ENCODE measurements at regions not wholly inside any gene's neighbourhood (a gene's known extent, or its start where the extent isn't known, plus 50 kb on each side); places are given as distances from the start of the nearest gene placed in this dataset.

DNA sequence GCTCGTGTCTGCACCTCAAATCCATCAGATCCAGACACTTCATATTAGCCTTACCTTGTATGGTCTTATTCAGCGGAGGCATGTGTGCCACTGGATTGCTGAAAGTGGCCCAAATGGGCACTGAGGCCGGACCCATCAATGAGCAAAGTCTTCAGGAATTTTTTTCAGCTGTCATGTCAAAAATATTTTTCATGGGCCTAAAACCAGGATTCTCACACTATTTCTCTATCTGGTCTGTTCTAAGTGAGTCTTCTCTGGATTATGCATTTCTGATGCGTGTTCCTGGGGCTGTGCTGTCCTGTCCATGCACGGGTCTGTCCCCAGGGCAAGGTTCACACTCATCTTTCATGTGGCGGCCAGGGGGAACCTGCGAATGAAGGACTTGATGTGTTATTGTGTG, 94.6 kb downstream of the KCNA5 start:
- H3K4me3 Mint-ChIP-seq: no peak overlapping the region
- H3K4me1 Mint-ChIP-seq: no peaks in the 10 kb centered on the region
- ATAC-seq (ENCODE audit: low read depth) (no peak), DNase-seq (ENCODE audit: low spot score in 2 of 2) (no peak)
- no peak overlapping the region for H3K27ac Mint-ChIP-seq
- peaks cover 2% of the 10 kb centered on the region for H3K36me3 Mint-ChIP-seq
- H3K9me3 Mint-ChIP-seq: peaks cover under 1% of the 10 kb centered on the region
- peaks cover 22% of the 10 kb centered on the region for H3K27me3 Mint-ChIP-seq

- Mint-ChIP-seq H3K9me3 (peaks cover 1% of the 10 kb centered on the region), H3K27me3 (peaks cover 19% of the 10 kb centered on the region), H3K4me3 (no peak overlapping the region), H3K4me1 (no peaks in the 10 kb centered on the region), H3K36me3 (peaks cover 2% of the 10 kb centered on the region), H3K27ac (no peak overlapping the region)
- ATAC-seq (ENCODE audit: low read depth): no peak
- DNase-seq (ENCODE audit: low spot score in 2 of 2): no peak
These were observed 95.2 kb downstream of the KCNA5 start for GRCh38 chr12:5138845-5139244.

- ATAC-seq (ENCODE audit: low read depth) (no peak), DNase-seq (ENCODE audit: low spot score in 2 of 2) (no peak)
- H3K27me3 Mint-ChIP-seq: peaks cover 13% of the 10 kb centered on the region
- no peaks in the 10 kb centered on the region for H3K4me1 Mint-ChIP-seq
- H3K4me3 Mint-ChIP-seq: no peak overlapping the region
- peaks cover 1% of the 10 kb centered on the region for H3K9me3 Mint-ChIP-seq
- H3K36me3 Mint-ChIP-seq: peaks cover 2% of the 10 kb centered on the region
- H3K27ac Mint-ChIP-seq: no peak overlapping the region
These were observed 96.1 kb downstream of the KCNA5 start for GRCh38 chr12:5139751-5140150.

GRCh38 chr12:5140190-5140589, 96.5 kb downstream of the KCNA5 start:
- Mint-ChIP-seq H3K36me3 (peaks cover 2% of the 10 kb centered on the region), H3K4me1 (no peaks in the 10 kb centered on the region), H3K4me3 (no peak overlapping the region), H3K27me3 (peaks cover 11% of the 10 kb centered on the region), H3K9me3 (peaks cover 1% of the 10 kb centered on the region), H3K27ac (no peak overlapping the region)
- DNase-seq (ENCODE audit: low spot score in 2 of 2) (no peak), ATAC-seq (ENCODE audit: low read depth) (no peak)

DNA sequence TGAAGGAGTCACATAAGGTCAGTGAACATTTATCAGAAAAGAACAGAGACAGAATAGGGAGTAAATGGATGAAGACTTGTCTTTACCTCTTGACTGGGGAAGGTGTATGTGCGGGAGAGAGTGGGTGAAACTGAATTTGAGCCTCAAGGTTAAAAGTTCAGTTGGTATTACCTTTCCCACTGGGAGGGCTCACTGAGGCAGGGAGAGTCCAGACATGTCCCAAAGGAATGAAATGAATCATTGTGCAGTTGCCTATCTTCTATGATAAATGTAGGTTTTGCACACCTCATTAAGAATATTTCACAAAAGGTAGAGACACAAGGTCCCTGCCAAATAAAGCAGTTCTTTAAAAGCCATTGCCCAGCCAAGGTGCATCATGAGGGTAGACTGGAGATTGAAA, 105.2 kb downstream of the KCNA5 start:
- H3K4me3 Mint-ChIP-seq: no peak overlapping the region
- no peaks in the 10 kb centered on the region for H3K9me3 Mint-ChIP-seq
- no peaks in the 10 kb centered on the region for H3K36me3 Mint-ChIP-seq
- no peak for DNase-seq (ENCODE audit: low spot score in 2 of 2)
- ATAC-seq (ENCODE audit: low read depth): no peak
- no peak overlapping the region for H3K27ac Mint-ChIP-seq
- H3K27me3 Mint-ChIP-seq: peaks cover 22% of the 10 kb centered on the region
- no peaks in the 10 kb centered on the region for H3K4me1 Mint-ChIP-seq

DNA sequence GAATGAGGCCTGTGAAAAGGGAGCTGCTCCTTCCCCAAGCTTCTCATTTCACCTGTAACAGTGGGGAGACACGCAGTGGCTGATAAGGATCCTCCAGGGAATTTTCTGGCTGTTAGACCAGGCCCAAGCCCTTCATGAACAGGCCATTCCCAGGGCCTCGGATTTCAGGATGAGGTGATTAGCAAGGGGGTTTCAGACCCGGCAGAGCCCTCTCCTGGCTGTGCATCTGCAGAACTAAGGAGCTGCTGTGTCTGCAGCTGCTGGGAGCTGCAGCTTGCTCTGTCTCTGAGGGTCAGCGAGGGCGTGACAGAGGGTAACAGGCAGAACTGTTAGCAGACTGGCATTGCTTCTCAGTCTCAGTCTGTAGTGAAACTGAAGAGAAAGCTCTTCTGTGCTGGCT, 110.4 kb downstream of the KCNA5 start:
- no peaks in the 10 kb centered on the region for H3K9me3 Mint-ChIP-seq
- no peaks in the 10 kb centered on the region for H3K4me1 Mint-ChIP-seq
- no peak for ATAC-seq (ENCODE audit: low read depth)
- H3K27me3 Mint-ChIP-seq: peaks cover 17% of the 10 kb centered on the region
- no peaks in the 10 kb centered on the region for H3K36me3 Mint-ChIP-seq
- H3K4me3 Mint-ChIP-seq: no peak overlapping the region
- DNase-seq (ENCODE audit: low spot score in 2 of 2): no peak
- no peak overlapping the region for H3K27ac Mint-ChIP-seq

- DNase-seq (ENCODE audit: low spot score in 2 of 2) (no peak), ATAC-seq (ENCODE audit: low read depth) (no peak)
- no peaks in the 10 kb centered on the region for H3K4me1 Mint-ChIP-seq
- H3K27ac Mint-ChIP-seq: no peak overlapping the region
- H3K9me3 Mint-ChIP-seq: no peaks in the 10 kb centered on the region
- H3K27me3 Mint-ChIP-seq: peaks cover 11% of the 10 kb centered on the region
- H3K36me3 Mint-ChIP-seq: no peaks in the 10 kb centered on the region
- H3K4me3 Mint-ChIP-seq: no peak overlapping the region
These were observed 112.2 kb downstream of the KCNA5 start for GRCh38 chr12:5155866-5156265.

DNA sequence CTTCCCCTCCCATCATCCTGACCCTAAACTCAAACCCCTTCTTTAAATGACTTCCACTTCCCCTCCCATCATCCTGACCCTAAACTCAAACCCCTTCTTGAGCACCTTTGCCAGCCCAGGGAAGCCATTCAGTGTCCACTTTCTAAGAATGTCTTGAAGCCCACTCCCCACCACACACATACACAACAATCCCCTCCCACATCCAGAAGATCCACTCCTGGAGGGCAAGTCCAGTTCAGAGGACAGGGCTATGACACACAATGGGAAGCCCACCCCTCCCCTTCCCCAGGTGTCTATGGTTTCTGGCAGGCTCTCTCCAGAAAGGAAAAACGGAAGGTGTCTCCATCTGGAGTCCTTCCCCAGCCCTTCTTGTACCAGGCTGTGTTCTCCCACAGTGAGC, 117.1 kb downstream of the KCNA5 start:
- ATAC-seq (ENCODE audit: low read depth) (no peak), DNase-seq (ENCODE audit: low spot score in 2 of 2) (no peak)
- Mint-ChIP-seq H3K9me3 (no peaks in the 10 kb centered on the region), H3K4me1 (no peaks in the 10 kb centered on the region), H3K27ac (no peak overlapping the region), H3K36me3 (no peaks in the 10 kb centered on the region), H3K4me3 (no peak overlapping the region), H3K27me3 (peaks cover 7% of the 10 kb centered on the region)

DNA sequence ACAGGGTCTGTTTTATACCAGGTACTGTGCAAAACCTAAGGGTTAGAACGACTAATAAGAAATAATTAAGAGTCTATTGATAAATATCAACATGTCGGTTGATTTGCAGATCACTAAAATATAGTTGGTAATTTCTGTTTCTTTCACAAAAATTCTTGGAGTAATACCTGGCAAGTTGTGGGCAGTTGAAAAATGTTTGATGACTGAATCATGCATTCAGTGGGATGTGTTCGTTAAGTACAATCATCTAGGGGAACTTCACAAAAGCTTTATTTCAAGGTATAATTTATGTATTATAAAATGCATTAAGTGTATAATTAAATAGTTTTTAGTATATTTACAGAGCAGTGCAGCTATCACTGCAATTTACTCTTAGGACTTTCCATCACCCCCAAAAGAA, 120.0 kb downstream of the KCNA5 start:
- DNase-seq (ENCODE audit: low spot score in 2 of 2) (no peak), ATAC-seq (ENCODE audit: low read depth) (no peak)
- H3K9me3 Mint-ChIP-seq: no peaks in the 10 kb centered on the region
- H3K4me1 Mint-ChIP-seq: no peaks in the 10 kb centered on the region
- H3K27ac Mint-ChIP-seq: no peak overlapping the region
- peaks cover 7% of the 10 kb centered on the region for H3K27me3 Mint-ChIP-seq
- H3K36me3 Mint-ChIP-seq: no peaks in the 10 kb centered on the region
- no peak overlapping the region for H3K4me3 Mint-ChIP-seq

DNA sequence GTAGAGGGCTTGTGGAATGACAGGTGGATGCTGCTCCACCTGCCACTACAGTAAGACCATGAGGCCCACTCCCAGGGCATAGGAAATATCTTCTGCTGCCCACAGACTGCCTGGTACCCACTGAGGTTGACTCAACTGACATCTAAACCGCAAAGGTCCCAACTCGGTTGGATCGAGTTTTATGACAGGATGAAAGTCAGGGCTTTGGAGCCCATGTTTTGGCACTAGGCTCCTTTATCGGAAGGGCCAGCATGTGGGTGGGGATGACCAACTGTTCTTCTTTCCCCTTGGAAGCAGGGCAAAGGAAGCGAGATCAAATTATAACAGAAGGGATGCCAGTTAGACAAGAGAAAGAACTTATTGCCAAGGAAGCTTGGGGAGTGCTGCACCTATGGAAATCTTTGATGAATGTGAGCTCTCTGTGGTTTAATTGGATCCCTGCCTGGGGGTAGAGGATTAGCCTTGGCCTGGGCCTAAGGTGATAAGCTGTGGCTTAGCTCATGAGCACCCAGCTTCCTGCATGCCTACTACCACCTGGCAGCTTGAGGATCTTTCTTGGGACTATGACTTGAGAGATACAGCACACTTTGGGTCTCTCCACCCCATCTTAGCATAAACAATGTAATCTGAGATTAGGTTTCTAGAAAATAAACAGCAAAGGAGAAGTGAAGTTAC, 121.8 kb downstream of the KCNA5 start:
- peaks cover 13% of the 10 kb centered on the region for H3K27me3 Mint-ChIP-seq
- no peak overlapping the region for H3K4me3 Mint-ChIP-seq
- no peaks in the 10 kb centered on the region for H3K36me3 Mint-ChIP-seq
- H3K9me3 Mint-ChIP-seq: no peaks in the 10 kb centered on the region
- no peaks in the 10 kb centered on the region for H3K4me1 Mint-ChIP-seq
- DNase-seq (ENCODE audit: low spot score in 2 of 2) (no peak), ATAC-seq (ENCODE audit: low read depth) (no peak)
- H3K27ac Mint-ChIP-seq: no peak overlapping the region

DNA sequence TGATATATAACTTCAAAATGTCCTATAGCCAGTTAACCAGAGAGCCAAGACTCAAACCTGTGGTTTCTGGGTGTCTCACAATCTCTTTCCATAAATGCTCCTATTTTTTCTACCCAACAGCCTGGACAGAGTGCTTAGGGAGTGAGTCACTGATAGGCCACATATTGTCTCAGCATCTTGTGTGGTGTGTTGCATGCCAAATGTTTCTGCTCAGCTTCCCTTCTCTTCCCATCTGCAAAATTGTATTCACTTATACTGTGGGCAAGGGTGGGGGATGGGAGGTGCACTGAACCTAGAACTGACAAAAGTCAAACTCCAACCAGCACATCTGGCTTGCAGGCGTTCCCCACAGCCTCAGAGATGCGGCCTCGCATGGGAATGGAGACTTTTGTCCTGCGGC, 123.3 kb downstream of the KCNA5 start:
- Mint-ChIP-seq H3K9me3 (no peaks in the 10 kb centered on the region), H3K4me3 (no peak overlapping the region), H3K36me3 (no peaks in the 10 kb centered on the region), H3K27me3 (peaks cover 11% of the 10 kb centered on the region), H3K27ac (no peak overlapping the region), H3K4me1 (no peaks in the 10 kb centered on the region)
- no peak for DNase-seq (ENCODE audit: low spot score in 2 of 2)
- no peak for ATAC-seq (ENCODE audit: low read depth)

GRCh38 chr12:5168148-5168547, 124.5 kb downstream of the KCNA5 start:
- Mint-ChIP-seq H3K27me3 (peaks cover 14% of the 10 kb centered on the region), H3K4me3 (no peak overlapping the region), H3K9me3 (no peaks in the 10 kb centered on the region), H3K4me1 (no peaks in the 10 kb centered on the region), H3K36me3 (no peaks in the 10 kb centered on the region), H3K27ac (no peak overlapping the region)
- DNase-seq (ENCODE audit: low spot score in 2 of 2) (no peak), ATAC-seq (ENCODE audit: low read depth) (no peak)

- ATAC-seq (ENCODE audit: low read depth) (no peak), DNase-seq (ENCODE audit: low spot score in 2 of 2) (no peak)
- Mint-ChIP-seq H3K4me1 (no peaks in the 10 kb centered on the region), H3K27me3 (peaks cover 14% of the 10 kb centered on the region), H3K4me3 (no peak overlapping the region), H3K9me3 (peaks cover under 1% of the 10 kb centered on the region), H3K36me3 (no peaks in the 10 kb centered on the region), H3K27ac (no peak overlapping the region)
These were observed 127.2 kb downstream of the KCNA5 start for GRCh38 chr12:5170844-5171243.

GRCh38 chr12:5171701-5172100, 128.0 kb downstream of the KCNA5 start:
- no peak for ATAC-seq (ENCODE audit: low read depth)
- H3K36me3 Mint-ChIP-seq: no peaks in the 10 kb centered on the region

DNA sequence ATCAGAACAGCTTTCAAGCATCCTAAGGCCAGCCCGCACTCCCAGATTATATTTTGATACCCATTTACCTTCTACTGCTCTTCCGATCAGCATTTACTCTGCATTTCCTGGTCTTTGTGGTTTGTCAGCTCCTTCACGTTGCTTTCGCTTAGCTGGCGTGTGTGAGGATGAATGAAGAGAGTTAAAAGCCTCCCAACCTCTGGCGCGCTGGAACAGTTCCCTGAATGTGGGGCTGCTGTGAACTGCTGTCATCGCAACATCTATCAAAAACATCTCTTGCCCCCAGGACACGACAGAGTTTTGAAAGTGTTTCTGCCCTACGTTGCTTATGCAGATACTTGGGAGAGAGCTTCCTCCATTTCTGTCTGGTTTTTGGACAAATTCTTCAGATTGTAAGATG, 129.2 kb downstream of the KCNA5 start:
- DNase-seq (ENCODE audit: low spot score in 2 of 2) (no peak), ATAC-seq (ENCODE audit: low read depth) (no peak)
- H3K36me3 Mint-ChIP-seq: no peaks in the 10 kb centered on the region
- H3K9me3 Mint-ChIP-seq: peaks cover 3% of the 10 kb centered on the region
- no peak overlapping the region for H3K27ac Mint-ChIP-seq
- no peaks in the 10 kb centered on the region for H3K4me1 Mint-ChIP-seq
- peaks cover 15% of the 10 kb centered on the region for H3K27me3 Mint-ChIP-seq
- no peak overlapping the region for H3K4me3 Mint-ChIP-seq

More at GRCh38 chr12:5171701-5172100, 128.0 kb downstream of the KCNA5 start:
- Mint-ChIP-seq H3K4me1 (no peaks in the 10 kb centered on the region), H3K27ac (no peak overlapping the region), H3K4me3 (no peak overlapping the region), H3K27me3 (peaks cover 16% of the 10 kb centered on the region), H3K9me3 (peaks cover 3% of the 10 kb centered on the region)
- DNase-seq (ENCODE audit: low spot score in 2 of 2): no peak
